Keratinocyte (primary cell): ENCODE measurements at regions not wholly inside any gene's neighbourhood (a gene's known extent, or its start where the extent isn't known, plus 50 kb on each side); places are given as distances from the start of the nearest gene placed in this dataset.

Experiments
- DNase-seq: peaks from one replicate; pipeline ENCODE4 v3.0.0-alpha.2; 2011; ENCODE audit warnings: low read depth, missing footprints, low spot score
- FAIRE-seq: peaks from 2 replicates; lab custom pipeline; 2011; peaks lifted over from hg19 to GRCh38; lab: Jason Lieb, UNC
- H2AFZ ChIP-seq: 2 replicates; pipeline ENCODE4 v1.6.0; 2012; ENCODE audit warnings: low read length, control low read depth, inconsistent platforms; ENCODE audit not compliant: control insufficient read depth
- H3K27ac ChIP-seq: 2 replicates; pipeline ENCODE4 v1.5.1; 2011; ENCODE audit warnings: low read length; ENCODE audit not compliant: control insufficient read depth, insufficient read depth
- H3K27me3 ChIP-seq: 3 replicates; pipeline ENCODE4 v1.6.0; 2011; ENCODE audit warnings: low read length; ENCODE audit not compliant: control insufficient read depth, insufficient read depth; ENCODE audit errors: extremely low read depth
- H3K36me3 ChIP-seq, 2 experiments: 2 replicates in 1 of 2; 3 replicates in 1 of 2; pipeline ENCODE4 v1.5.1; 2011; ENCODE audit warnings: low read length in 2 of 2, mild to moderate bottlenecking in 1 of 2; ENCODE audit not compliant: control insufficient read depth in 2 of 2, insufficient read depth in 2 of 2; ENCODE audit errors: extremely low read depth in 1 of 2
- H3K4me1 ChIP-seq: 3 replicates; pipeline ENCODE4 v1.5.1; 2011; ENCODE audit warnings: low read length; ENCODE audit not compliant: control insufficient read depth, insufficient read depth; ENCODE audit errors: extremely low read depth
- H3K4me2 ChIP-seq: 3 replicates; pipeline ENCODE4 v1.6.0; 2011; ENCODE audit warnings: low read depth, low read length; ENCODE audit not compliant: control insufficient read depth, insufficient read depth; ENCODE audit errors: extremely low read depth
- H3K4me3 ChIP-seq, 3 experiments: fragments of 200-600 bp in 1 of 3; sonication (generic) in 1 of 3; 2 replicates in 2 of 3; 3 replicates in 1 of 3; pipeline ENCODE4 v1.5.1; 2011 to 2016; ENCODE audit warnings: low read length in 3 of 3, mild to moderate bottlenecking in 3 of 3, control low read depth in 2 of 3, inconsistent platforms in 1 of 3, low read depth in 1 of 3, mixed read lengths in 1 of 3, mixed run types in 1 of 3, moderate library complexity in 1 of 3; ENCODE audit not compliant: control insufficient read depth in 2 of 3, insufficient read depth in 2 of 3; ENCODE audit errors: extremely low read depth in 1 of 3
- H3K79me2 ChIP-seq: 2 replicates; pipeline ENCODE4 v1.6.0; 2012; ENCODE audit warnings: low read length; ENCODE audit not compliant: control insufficient read depth, insufficient read depth
- H3K9ac ChIP-seq: 3 replicates; pipeline ENCODE4 v1.6.0; 2011; ENCODE audit warnings: low read length; ENCODE audit not compliant: control insufficient read depth, insufficient read depth; ENCODE audit errors: extremely low read depth
- H3K9me1 ChIP-seq: 3 replicates; pipeline ENCODE4 v1.6.0; 2011; ENCODE audit warnings: low read length; ENCODE audit not compliant: control insufficient read depth, insufficient read depth; ENCODE audit errors: extremely low read depth
- H3K9me3 ChIP-seq: 2 replicates; pipeline ENCODE4 v1.5.1; 2012; ENCODE audit warnings: low read depth, low read length; ENCODE audit not compliant: control insufficient read depth
- H4K20me1 ChIP-seq: 3 replicates; pipeline ENCODE4 v1.6.0; 2011; ENCODE audit warnings: low read length; ENCODE audit not compliant: control insufficient read depth, insufficient read depth; ENCODE audit errors: extremely low read depth
- CTCF ChIP-seq, 3 experiments: IDR thresholded peaks in 1 of 3; conservative IDR thresholded peaks in 1 of 3; optimal IDR thresholded peaks in 1 of 3; 2 replicates in 2 of 3; 3 replicates in 1 of 3; pipeline versions ENCODE3 to v1.5.1; 2011; ENCODE audit warnings: low read length in 3 of 3, mild to moderate bottlenecking in 3 of 3, moderate library complexity in 2 of 3, control low read depth in 1 of 3, inconsistent platforms in 1 of 3; ENCODE audit not compliant: insufficient read depth in 2 of 3; ENCODE audit errors: extremely low read depth in 1 of 3
- EZH2 ChIP-seq: IDR thresholded peaks from one replicate; pipeline ENCODE4 v1.6.1; 2012; ENCODE audit warnings: inconsistent platforms, mild to moderate bottlenecking, low read length, moderate library complexity
- dilution Hi-C: fragments of 300-500 bp; cut with MboI; formaldehyde crosslinking; loops from one replicate; pipeline ENCODE4 v1.7.0; 2020; ENCODE audit warnings: low sequenced_read_pairs; ENCODE audit not compliant: extremely low pct_ligation_motif_present

- no peaks in the 10 kb centered on the region for H4K20me1 ChIP-seq
- no peak overlapping the region for H2AFZ ChIP-seq
- DNase-seq, result no peak
- no peak overlapping the region for H3K27ac ChIP-seq
- no peaks in the 10 kb centered on the region for H3K79me2 ChIP-seq
- no peak for TF ChIP-seq CTCF (optimal IDR thresholded peaks at IDR 0.05 in 1 of 3, IDR thresholded peaks at IDR 0.05 in 1 of 3, conservative IDR thresholded peaks at IDR 0.05 in 1 of 3; ENCODE audit: extremely low read depth in 1 of 3, insufficient read depth in 2 of 3, low read length in 3 of 3)
- H3K4me1 ChIP-seq, result no peaks in the 10 kb centered on the region
- no peak overlapping the region for H3K9ac ChIP-seq
- no peaks in the 10 kb centered on the region for H3K27me3 ChIP-seq
- H3K36me3 ChIP-seq, result no peaks in the 10 kb centered on the region
- no peaks in the 10 kb centered on the region for H3K9me3 ChIP-seq
- no peak for FAIRE-seq
- dilution Hi-C loops, result no loop called here
- no peaks in the 10 kb centered on the region for H3K9me1 ChIP-seq
- H3K4me2 ChIP-seq, result no peak overlapping the region
- no peak overlapping the region for H3K4me3 ChIP-seq
These were observed 486.4 kb upstream of the MKI67 start for GRCh38 chr10:128612631-128613030.

- DNase-seq (no peak), FAIRE-seq (no peak)
- no peak overlapping the region for H2AFZ ChIP-seq
- no peaks in the 10 kb centered on the region for H3K9me3 ChIP-seq
- no peaks in the 10 kb centered on the region for H3K79me2 ChIP-seq
- H3K4me3 ChIP-seq, result no peak overlapping the region
- no peak overlapping the region for H3K4me2 ChIP-seq
- no peak for TF ChIP-seq CTCF (optimal IDR thresholded peaks at IDR 0.05 in 1 of 3, IDR thresholded peaks at IDR 0.05 in 1 of 3, conservative IDR thresholded peaks at IDR 0.05 in 1 of 3; ENCODE audit: extremely low read depth in 1 of 3, insufficient read depth in 2 of 3, low read length in 3 of 3)
- no peak for TF ChIP-seq EZH2
- H3K4me1 ChIP-seq, result no peaks in the 10 kb centered on the region
- H3K27ac ChIP-seq, result no peak overlapping the region
- H3K9me1 ChIP-seq, result no peaks in the 10 kb centered on the region
- dilution Hi-C loops, result no loop called here
- no peak overlapping the region for H3K9ac ChIP-seq
- no peaks in the 10 kb centered on the region for H3K27me3 ChIP-seq
- H3K36me3 ChIP-seq, result no peaks in the 10 kb centered on the region
- H4K20me1 ChIP-seq, result no peaks in the 10 kb centered on the region
These were observed 487.9 kb upstream of the MKI67 start for GRCh38 chr10:128614016-128614605.
